Endothelial cell of umbilical vein (primary cell): ENCODE measurements at regions not wholly inside any gene's neighbourhood (a gene's known extent, or its start where the extent isn't known, plus 50 kb on each side); places are given as distances from the start of the nearest gene placed in this dataset.

Experiments used
- CTCF ChIP-seq, 2 donors: IDR thresholded peaks; 1 replicate in 1 of 2; 2 replicates in 1 of 2; pipeline ENCODE4 v1.5.1; 2011; ENCODE audit warnings: low read length in 2 of 2, mild to moderate bottlenecking in 2 of 2, moderate library complexity in 2 of 2, control low read depth in 1 of 2, inconsistent platforms in 1 of 2, low read depth in 1 of 2; ENCODE audit not compliant: insufficient read depth in 1 of 2; ENCODE audit errors: extremely low read depth in 1 of 2
- EZH2 ChIP-seq: IDR thresholded peaks from 2 replicates; pipeline ENCODE4 v1.6.1; 2012; ENCODE audit warnings: borderline replicate concordance, low read depth, mild to moderate bottlenecking, moderate library complexity, low read length, inconsistent platforms; ENCODE audit not compliant: severe bottlenecking
- FOS ChIP-seq: IDR thresholded peaks from 2 replicates; pipeline ENCODE4 v1.6.1; 2011; ENCODE audit warnings: mild to moderate bottlenecking, low read length, moderate library complexity, borderline replicate concordance; ENCODE audit not compliant: insufficient read depth
- GATA2 ChIP-seq: IDR thresholded peaks from 2 replicates; pipeline ENCODE4 v1.7.0; 2011; ENCODE audit warnings: low read depth, mild to moderate bottlenecking, moderate library complexity, mixed read lengths, low read length; ENCODE audit not compliant: insufficient read length, insufficient read depth
- MAX ChIP-seq: IDR thresholded peaks from 2 replicates; pipeline ENCODE4 v1.6.1; 2011; ENCODE audit not compliant: insufficient read depth, insufficient read length
- MYC ChIP-seq: IDR thresholded peaks from one replicate; pipeline ENCODE4 v1.6.1; 2011; ENCODE audit warnings: mild to moderate bottlenecking, low read depth, low read length
- POLR2A ChIP-seq: IDR thresholded peaks from 2 replicates; pipeline ENCODE4 v1.6.1; 2012; ENCODE audit warnings: low read depth, mild to moderate bottlenecking, control low read depth, low read length
- POLR2AphosphoS5 ChIP-seq: IDR thresholded peaks from 2 replicates; pipeline ENCODE4 v1.6.1; 2012; ENCODE audit warnings: low read depth, mild to moderate bottlenecking, control low read depth, low read length, moderate library complexity; ENCODE audit not compliant: insufficient read depth

- no peak for TF ChIP-seq POLR2A
- TF ChIP-seq EZH2, result no peak
- no peak for TF ChIP-seq CTCF (IDR thresholded peaks at IDR 0.05; ENCODE audit: extremely low read depth in 1 of 2, insufficient read depth in 1 of 2, low read depth in 1 of 2, low read length in 2 of 2)
- no peak for TF ChIP-seq POLR2AphosphoS5
- TF ChIP-seq GATA2, result no peak
- no peak for TF ChIP-seq MYC
- no peak for TF ChIP-seq MAX
- no peak for TF ChIP-seq FOS
Observed at GRCh38 chr13:110054041-110054440, 252.9 kb downstream of the COL4A1 start.
